HG03103 (cell line): ENCODE measurements at regions not wholly inside any gene's neighbourhood (a gene's known extent, or its start where the extent isn't known, plus 50 kb on each side); places are given as distances from the start of the nearest gene placed in this dataset.
"Not testable (repeated sequence)": the region's sequence is repeated elsewhere in the genome, so short reads cannot be mapped to it uniquely, and the experiment has no call there.

Experiments
- ATAC-seq: cut with Tn5 transposase; IDR thresholded peaks from one replicate; pipeline ENCODE4 v1.9.1; 2021; ENCODE audit warnings: low read depth; ENCODE audit not compliant: unreplicated experiment

GRCh38 chr14:97120204-97120603 lies 323.0 kb downstream of the VRK1 start:
- ATAC-seq, result no peak

DNA sequence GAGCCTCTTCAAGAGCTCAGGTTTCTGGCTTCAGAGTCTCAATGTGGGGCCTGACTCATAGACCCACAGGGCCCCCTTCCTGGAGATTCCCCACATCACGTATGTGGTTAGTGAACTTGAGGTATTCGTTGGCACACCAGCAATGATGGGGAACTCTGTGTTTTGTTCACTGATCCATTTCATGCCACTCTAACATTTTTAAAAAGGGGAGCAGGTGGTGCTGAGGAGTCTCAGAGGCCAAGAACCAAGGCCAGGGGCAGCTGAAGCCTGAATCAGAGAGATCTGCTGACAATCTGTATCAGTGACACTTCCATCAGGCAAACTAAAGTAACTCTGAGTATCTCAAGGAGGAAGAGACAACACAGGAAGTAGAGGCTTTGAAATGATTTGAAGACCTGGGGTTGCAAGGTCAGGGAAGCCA lies 323.4 kb downstream of the VRK1 start:
- no peak for ATAC-seq

GRCh38 chr14:97129639-97130038 lies 332.5 kb downstream of the VRK1 start:
- ATAC-seq, result no peak

DNA sequence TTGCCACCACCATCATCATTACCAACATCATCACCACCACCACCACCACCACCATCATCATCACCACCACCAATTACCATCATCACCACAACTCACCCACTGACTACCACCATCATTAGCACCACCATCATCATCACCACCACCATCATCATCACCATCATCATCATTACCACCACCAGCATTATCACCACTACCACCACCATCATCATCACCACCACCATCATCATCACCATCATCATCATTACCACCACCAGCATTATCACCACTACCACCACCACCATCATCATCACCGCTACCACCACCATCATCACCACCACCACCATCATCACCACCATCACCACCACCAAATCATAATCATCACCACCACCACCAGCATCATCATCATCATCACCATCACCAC lies 338.7 kb downstream of the VRK1 start:
- not testable (repeated sequence) for ATAC-seq

- no peak for ATAC-seq
These were observed 340.5 kb downstream of the VRK1 start for GRCh38 chr14:97137705-97138104.

GRCh38 chr14:97138801-97139200 lies 341.6 kb downstream of the VRK1 start:
- no peak for ATAC-seq

DNA sequence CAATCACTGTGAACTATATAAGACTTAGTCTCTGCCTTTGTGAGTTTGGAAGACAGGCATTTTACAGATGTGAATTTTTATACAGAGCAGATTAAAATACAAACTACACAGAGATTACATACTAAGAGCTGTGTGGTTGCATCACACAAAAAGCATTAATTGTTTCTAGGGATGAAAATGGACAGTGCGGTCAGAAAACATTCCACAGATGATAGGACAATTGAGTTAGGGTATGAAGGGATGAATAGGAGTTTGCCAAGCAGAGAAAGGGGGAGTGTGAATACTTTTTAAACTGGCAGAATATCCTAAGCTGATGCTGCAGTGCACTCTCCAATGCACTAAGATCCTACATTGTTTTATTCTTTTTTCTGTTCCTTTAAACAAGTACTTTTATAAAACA lies 345.8 kb downstream of the VRK1 start:
- ATAC-seq, result no peak

DNA sequence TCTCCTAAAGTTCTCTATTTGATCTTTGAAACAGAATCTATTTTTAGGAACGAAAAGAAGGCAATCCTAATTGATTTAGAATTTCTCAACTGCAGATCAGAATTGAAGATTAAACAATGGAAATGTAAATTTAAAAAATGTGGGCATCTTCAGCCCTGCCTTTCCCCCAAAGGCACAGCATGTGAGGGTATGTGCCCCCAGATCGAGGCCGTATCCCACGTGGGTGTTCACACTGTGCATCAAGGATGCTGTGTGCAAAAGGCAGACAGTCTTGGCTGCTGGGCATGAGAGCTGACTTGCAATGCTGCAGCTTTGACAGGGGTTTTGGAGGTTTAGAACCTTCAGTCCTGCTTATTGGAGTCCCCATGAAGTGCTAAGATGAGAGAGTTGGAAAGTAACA lies 346.3 kb downstream of the VRK1 start:
- ATAC-seq, result no peak

DNA sequence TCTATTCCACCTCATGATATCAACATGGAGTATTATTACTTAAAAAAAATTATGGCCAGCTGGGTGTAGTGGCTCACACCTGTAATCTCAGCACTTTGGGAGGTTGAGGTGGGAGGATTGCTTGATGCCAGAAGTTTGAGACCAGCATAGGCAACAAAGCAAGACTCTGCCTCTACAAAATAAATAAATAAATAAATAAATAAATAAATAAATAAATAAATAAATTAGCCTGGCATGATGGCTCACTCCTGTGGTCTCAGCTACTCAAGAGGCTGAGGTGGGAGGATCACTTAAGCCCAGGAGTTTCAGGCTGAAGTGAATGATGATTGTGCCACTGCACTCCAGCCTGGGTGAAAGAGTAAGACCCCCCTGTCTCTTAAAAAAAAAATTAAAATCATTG lies 350.8 kb downstream of the VRK1 start:
- ATAC-seq, result not testable (repeated sequence)

- ATAC-seq, result no peak
These were observed 352.6 kb downstream of the VRK1 start for GRCh38 chr14:97149775-97150174.

- ATAC-seq, result no peak
These were observed 356.3 kb downstream of the VRK1 start for GRCh38 chr14:97153527-97153926.

DNA sequence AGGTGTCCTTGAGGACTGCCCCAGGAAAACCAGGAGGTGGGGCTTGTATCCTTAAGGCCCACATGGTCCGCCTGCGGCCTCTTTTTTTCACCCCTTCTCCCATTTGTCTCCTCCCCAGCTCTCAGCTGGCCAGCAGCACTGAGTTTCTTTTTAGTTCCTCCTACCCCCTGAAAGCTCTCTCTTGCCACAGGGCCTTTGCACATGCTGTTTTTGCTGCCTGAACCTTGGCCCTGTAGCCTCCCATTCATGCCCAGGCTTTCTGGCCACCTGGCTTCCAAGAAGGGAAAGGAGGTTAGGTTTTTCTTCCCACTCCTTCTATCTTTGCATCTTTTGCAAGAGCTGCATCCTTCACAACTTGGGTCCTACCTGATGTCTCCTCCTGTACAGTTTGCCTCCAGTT lies 358.1 kb downstream of the VRK1 start:
- ATAC-seq, result no peak

- no peak for ATAC-seq
These were observed 358.6 kb downstream of the VRK1 start for GRCh38 chr14:97155814-97156213.

- no peak for ATAC-seq
These were observed 359.5 kb downstream of the VRK1 start for GRCh38 chr14:97156705-97157104.

DNA sequence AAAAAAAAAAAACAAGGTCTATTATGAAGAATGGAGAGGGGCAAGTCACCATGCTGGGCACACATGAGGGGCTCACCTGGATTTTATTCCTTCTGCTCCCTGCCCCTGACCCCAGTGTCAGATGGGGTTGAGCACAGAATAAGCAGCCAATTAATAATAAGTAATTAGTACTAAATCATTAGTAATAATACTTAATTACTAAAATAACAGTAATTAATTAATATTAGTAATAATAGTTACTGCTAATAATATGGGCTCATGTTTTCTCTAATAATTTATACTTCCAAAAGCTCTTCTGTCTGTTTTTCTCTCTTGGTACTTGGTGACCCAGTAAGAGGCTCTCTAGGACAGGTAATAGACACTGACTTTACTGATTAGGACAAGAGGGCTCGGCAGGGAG lies 360.9 kb downstream of the VRK1 start:
- ATAC-seq, result no peak

GRCh38 chr14:97159124-97159523 lies 361.9 kb downstream of the VRK1 start:
- no peak for ATAC-seq

- no peak for ATAC-seq
These were observed 365.4 kb downstream of the VRK1 start for GRCh38 chr14:97162621-97163020.

DNA sequence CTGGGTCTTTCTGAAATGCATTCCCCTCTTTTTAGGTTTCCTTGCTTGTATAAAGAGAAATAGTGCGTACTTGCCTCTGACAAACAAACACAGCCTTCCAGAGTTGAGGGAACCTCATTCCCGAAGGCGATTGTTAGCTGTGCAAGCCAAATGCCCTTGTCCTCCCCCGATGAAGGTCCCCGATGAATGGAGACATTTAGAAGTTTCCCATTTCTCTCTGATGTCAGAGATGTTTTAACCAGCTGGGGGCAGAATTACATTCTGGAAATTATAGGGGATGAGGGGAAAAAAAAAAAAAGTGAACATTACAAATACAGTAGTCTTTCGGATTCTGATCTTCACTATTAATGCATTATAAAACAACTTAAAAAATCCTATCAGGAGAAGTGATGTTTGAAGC lies 366.8 kb downstream of the VRK1 start:
- no peak for ATAC-seq

- no peak for ATAC-seq
These were observed 369.3 kb downstream of the VRK1 start for GRCh38 chr14:97166497-97166896.

DNA sequence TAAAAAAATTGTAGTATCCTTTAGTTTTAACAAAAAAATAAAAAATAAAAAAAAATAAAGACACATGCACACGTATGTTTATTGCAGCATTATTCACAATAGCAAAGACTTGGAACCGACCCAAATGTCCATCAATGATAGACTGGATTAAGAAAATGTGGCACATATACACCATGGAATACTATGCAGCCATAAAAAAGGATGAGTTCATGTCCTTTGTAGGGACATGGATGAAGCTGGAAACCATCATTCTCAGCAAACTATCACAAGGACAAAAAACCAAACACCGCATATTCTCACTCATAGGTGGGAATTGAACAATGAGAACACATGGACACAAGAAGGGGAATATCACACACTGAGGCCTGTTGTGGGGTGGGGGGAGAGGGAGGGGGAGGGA lies 370.4 kb downstream of the VRK1 start:
- ATAC-seq, result not testable (repeated sequence)

DNA sequence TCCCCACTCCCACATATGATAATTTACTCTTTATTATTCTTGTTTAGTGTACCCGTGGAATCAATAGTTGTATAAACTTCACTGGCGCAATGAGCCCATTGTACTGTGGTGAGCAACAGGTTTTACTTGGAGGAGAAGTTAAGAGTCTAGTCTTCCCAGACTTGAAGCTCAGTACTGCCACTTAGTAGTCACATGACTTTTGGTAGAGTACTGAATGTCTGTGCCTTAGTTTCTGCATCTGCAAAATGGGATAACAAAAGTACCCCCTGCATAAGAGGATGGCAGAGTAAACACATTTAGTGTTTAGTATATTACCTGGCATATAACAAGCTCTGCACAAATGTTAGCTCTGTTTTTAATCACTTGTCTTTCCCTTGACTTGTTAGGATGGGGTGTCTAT lies 375.5 kb downstream of the VRK1 start:
- no peak for ATAC-seq

GRCh38 chr14:97177016-97177415 lies 379.8 kb downstream of the VRK1 start:
- no peak for ATAC-seq

DNA sequence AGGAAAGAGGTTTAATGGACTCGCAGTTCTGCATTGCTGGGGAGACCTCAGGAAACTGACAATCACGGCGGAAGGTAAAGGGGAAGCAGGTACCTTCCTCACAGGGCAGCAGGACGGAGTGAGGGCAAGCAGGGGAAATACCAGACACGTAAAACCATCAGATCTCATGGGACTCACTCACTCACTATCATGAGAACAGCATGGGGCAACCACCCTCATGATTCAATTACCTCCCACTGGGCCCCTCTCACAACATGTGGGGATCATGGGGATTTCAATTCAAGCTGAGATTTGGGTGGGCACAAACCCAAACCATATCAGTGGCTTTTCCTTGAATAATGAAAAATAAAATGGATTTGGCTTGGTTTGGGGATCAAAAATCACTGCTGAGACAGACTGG lies 380.5 kb downstream of the VRK1 start:
- no peak for ATAC-seq

GRCh38 chr14:97178781-97179180 lies 381.6 kb downstream of the VRK1 start:
- ATAC-seq, result no peak
